ENCODE measurements at regions not wholly inside any gene's neighbourhood (a gene's known extent, or its start where the extent isn't known, plus 50 kb on each side); places are given as distances from the start of the nearest gene placed in this dataset.

- TF ChIP-seq, protein P1, sequence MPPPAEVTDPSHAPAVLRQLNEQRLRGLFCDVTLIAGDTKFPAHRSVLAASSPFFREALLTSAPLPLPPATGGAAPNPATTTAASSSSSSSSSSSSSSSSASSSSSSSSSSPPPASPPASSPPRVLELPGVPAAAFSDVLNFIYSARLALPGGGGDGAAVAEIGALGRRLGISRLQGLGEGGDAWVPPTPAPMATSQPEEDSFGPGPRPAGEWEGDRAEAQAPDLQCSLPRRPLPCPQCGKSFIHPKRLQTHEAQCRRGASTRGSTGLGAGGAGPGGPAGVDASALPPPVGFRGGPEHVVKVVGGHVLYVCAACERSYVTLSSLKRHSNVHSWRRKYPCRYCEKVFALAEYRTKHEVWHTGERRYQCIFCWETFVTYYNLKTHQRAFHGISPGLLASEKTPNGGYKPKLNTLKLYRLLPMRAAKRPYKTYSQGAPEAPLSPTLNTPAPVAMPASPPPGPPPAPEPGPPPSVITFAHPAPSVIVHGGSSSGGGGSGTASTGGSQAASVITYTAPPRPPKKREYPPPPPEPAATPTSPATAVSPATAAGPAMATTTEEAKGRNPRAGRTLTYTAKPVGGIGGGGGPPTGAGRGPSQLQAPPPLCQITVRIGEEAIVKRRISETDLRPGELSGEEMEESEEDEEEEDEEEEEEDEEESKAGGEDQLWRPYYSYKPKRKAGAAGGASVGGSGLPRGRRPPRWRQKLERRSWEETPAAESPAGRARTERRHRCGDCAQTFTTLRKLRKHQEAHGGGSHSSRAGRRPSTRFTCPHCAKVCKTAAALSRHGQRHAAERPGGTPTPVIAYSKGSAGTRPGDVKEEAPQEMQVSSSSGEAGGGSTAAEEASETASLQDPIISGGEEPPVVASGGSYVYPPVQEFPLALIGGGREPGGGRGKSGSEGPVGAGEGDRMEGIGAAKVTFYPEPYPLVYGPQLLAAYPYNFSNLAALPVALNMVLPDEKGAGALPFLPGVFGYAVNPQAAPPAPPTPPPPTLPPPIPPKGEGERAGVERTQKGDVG (CRISPR knock-in tag; IDR thresholded peaks at IDR 0.05), result no peak
- no peak for TF ChIP-seq TCF3 (IDR thresholded peaks at IDR 0.05; ENCODE audit: borderline replicate concordance, insufficient read depth, low read depth, low read length)
- no peak for TF ChIP-seq NFYB (IDR thresholded peaks at IDR 0.05; ENCODE audit: insufficient read depth, low read depth, low read length)
- no peak for TF ChIP-seq SMAD1 (IDR thresholded peaks at IDR 0.05; ENCODE audit: low read depth, partially characterized antibody)
- TF ChIP-seq BCL11A (IDR thresholded peaks at IDR 0.05; ENCODE audit: low read depth, low read length), result no peak
- TF ChIP-seq HDAC2 (IDR thresholded peaks at IDR 0.05), result no peak
- no peak for TF ChIP-seq MYC (IDR thresholded peaks at IDR 0.05; ENCODE audit: insufficient read depth, insufficient read length, insufficient replicate concordance, low read length, severe bottlenecking)
- no peak for TF ChIP-seq SMC3 (IDR thresholded peaks at IDR 0.05; ENCODE audit: borderline replicate concordance, low read length)
These were observed 181.7 kb upstream of the ASIC2 start (continued) for GRCh38 chr17:33474789-33475188.

DNA sequence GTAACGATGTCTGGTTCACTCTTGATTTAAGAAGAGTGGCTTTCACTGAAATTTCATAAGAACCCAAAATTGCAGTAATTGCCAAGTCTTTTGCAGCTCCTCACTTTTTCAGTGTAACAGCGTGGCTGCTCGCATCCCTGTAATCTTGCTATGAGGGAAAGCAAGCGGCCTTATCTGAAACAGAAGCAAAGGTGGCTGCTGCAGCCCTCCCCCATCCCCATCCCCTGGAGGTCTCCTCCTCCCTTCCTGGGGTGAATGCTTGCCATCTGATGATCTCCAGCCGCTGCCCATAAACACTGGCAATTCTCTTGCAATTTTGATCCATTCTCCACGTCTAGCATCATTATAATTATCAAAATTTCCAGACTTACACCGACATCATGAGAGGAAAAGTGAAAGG, 182.5 kb upstream of the ASIC2 start:
- WGBS (ENCODE audit: insufficient coverage, insufficient replicate concordance, low lambda C conversion rate, missing lambda C conversion rate), result 3% methylated on average over 7 of the region's 7 CpGs
- BruUV-seq (replicated peaks), result no TSS peak
- Histone ChIP-seq H3K27ac (ENCODE audit: control insufficient read depth, insufficient read depth) (no peak overlapping the region), H3K27me3 (replicated peaks in 1 of 2; ENCODE audit: control insufficient read depth in 2 of 2, insufficient read depth in 2 of 2, low read length in 1 of 2) (peaks cover 0 to 2% of the 10 kb centered on the region in 2 experiments; a peak in 1 of 4 replicates), H3K4me2 (ENCODE audit: control insufficient read depth, insufficient read depth) (no peak overlapping the region), H2AFZ (ENCODE audit: control insufficient read depth, low read depth, low read length) (no peak overlapping the region), H4K20me1 (ENCODE audit: control insufficient read depth, insufficient read depth) (no peaks in the 10 kb centered on the region), H3K4me1 (ENCODE audit: control insufficient read depth, insufficient read depth, low read length) (no peaks in the 10 kb centered on the region), H3K9ac (ENCODE audit: control insufficient read depth, insufficient read depth, low read length) (no peak overlapping the region), H3K79me2 (ENCODE audit: control insufficient read depth, insufficient read depth, low read length) (no peaks in the 10 kb centered on the region), H3K4me3 (no peak overlapping the region), H3K36me3 (ENCODE audit: control insufficient read depth in 2 of 2, insufficient read depth in 2 of 2, low read length in 1 of 2) (no peaks in the 10 kb centered on the region), H3K9me3 (replicated peaks; ENCODE audit: control insufficient read depth, insufficient read depth, low read length) (no peaks in the 10 kb centered on the region)
- no peak for ATAC-seq
- in situ Hi-C loops (cut with MboI), result no loop called here
- intact Hi-C loops (cut with micrococcal nuclease; ENCODE audit: unreplicated experiment), result no loop called here
- RAD21 ChIA-PET (ENCODE audit: unreplicated experiment), result no interaction called here
- TF ChIP-seq SIX5 (IDR thresholded peaks at IDR 0.05; ENCODE audit: low read depth, low read length, severe bottlenecking) (no peak), CHD2 (IDR thresholded peaks at IDR 0.05; ENCODE audit: borderline replicate concordance, low read depth, low read length) (no peak), IKZF2 (IDR thresholded peaks at IDR 0.05) (no peak)
- TF ChIP-seq, protein P2, sequence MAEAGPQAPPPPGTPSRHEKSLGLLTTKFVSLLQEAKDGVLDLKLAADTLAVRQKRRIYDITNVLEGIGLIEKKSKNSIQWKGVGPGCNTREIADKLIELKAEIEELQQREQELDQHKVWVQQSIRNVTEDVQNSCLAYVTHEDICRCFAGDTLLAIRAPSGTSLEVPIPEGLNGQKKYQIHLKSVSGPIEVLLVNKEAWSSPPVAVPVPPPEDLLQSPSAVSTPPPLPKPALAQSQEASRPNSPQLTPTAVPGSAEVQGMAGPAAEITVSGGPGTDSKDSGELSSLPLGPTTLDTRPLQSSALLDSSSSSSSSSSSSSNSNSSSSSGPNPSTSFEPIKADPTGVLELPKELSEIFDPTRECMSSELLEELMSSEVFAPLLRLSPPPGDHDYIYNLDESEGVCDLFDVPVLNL (IDR thresholded peaks at IDR 0.05; ENCODE audit: low read depth, low read length), result no peak
- no peak for DNase-seq (ENCODE audit: low read depth, low spot score)
- POLR2A ChIA-PET, result no interaction called here
- FAIRE-seq, result no peak
- SMC1A ChIA-PET (ENCODE audit: uncharacterized antibody, unreplicated experiment), result interaction anchor here (0.7 kb wide), 1 partner anchor 564 kb away, joined by 3 read pairs; no protein-coding TSS in a partner anchor
- CTCF ChIA-PET, result no interaction called here

All from GM12878 (cell line).